ENCODE measurements at regions not wholly inside any gene's neighbourhood (a gene's known extent, or its start where the extent isn't known, plus 50 kb on each side); places are given as distances from the start of the nearest gene placed in this dataset.

- H3K36me3 ChIP-seq (ENCODE audit: control insufficient read depth, insufficient read depth, low read length), result no peaks in the 10 kb centered on the region
- H3K9me3 ChIP-seq (ENCODE audit: control insufficient read depth, low read length), result no peaks in the 10 kb centered on the region
- H3K4me3 ChIP-seq (ENCODE audit: low read length), result no peak overlapping the region
- H3K4me1 ChIP-seq (ENCODE audit: control insufficient read depth, insufficient read depth, low read length), result no peaks in the 10 kb centered on the region
- no peaks in the 10 kb centered on the region for H3K27me3 ChIP-seq (ENCODE audit: control insufficient read depth, insufficient read depth, low read length)
- H3K9ac ChIP-seq (ENCODE audit: low read length), result no peak overlapping the region
Observed at GRCh38 chr13:104327211-104327610, 1261.0 kb upstream of the SLC10A2 start.

- H3K27me3 ChIP-seq (ENCODE audit: control insufficient read depth, insufficient read depth, low read length), result no peaks in the 10 kb centered on the region
- no peak overlapping the region for H3K4me3 ChIP-seq (ENCODE audit: low read length)
- no peaks in the 10 kb centered on the region for H3K36me3 ChIP-seq (ENCODE audit: control insufficient read depth, insufficient read depth, low read length)
- no peaks in the 10 kb centered on the region for H3K4me1 ChIP-seq (ENCODE audit: control insufficient read depth, insufficient read depth, low read length)
- H3K9ac ChIP-seq (ENCODE audit: low read length), result no peak overlapping the region
- no peaks in the 10 kb centered on the region for H3K9me3 ChIP-seq (ENCODE audit: control insufficient read depth, low read length)
Observed at GRCh38 chr13:104326523-104326922, 1260.3 kb upstream of the SLC10A2 start.

- H3K27me3 ChIP-seq (ENCODE audit: control insufficient read depth, insufficient read depth, low read length), result no peaks in the 10 kb centered on the region
- no peaks in the 10 kb centered on the region for H3K36me3 ChIP-seq (ENCODE audit: control insufficient read depth, insufficient read depth, low read length)
- H3K4me3 ChIP-seq (ENCODE audit: low read length), result no peak overlapping the region
- H3K9ac ChIP-seq (ENCODE audit: low read length), result no peak overlapping the region
- no peaks in the 10 kb centered on the region for H3K9me3 ChIP-seq (ENCODE audit: control insufficient read depth, low read length)
- no peaks in the 10 kb centered on the region for H3K4me1 ChIP-seq (ENCODE audit: control insufficient read depth, insufficient read depth, low read length)
Observed at GRCh38 chr13:104321756-104322155, 1255.5 kb upstream of the SLC10A2 start.

DNA sequence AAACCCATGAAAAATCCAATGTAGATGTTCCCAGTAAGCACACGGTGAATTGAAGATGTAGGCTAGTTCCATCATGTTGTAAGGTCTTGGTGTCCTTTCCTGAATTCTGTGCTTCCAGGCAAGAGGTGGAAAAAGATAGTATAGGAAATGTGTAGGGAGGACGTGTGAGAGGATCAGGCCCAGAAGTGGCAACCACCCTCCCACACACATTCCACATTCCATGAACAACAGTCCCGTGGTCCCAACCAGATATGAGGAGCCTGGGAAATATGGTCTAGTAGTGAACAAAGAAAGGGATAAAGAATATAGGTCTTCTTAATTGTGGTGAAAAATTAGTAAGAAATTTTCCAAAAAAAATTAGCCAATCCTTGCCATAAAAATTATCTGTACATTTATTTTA, 1254.2 kb upstream of the SLC10A2 start:
- Histone ChIP-seq H3K4me1 (ENCODE audit: control insufficient read depth, insufficient read depth, low read length) (no peaks in the 10 kb centered on the region), H3K9me3 (ENCODE audit: control insufficient read depth, low read length) (no peaks in the 10 kb centered on the region), H3K9ac (ENCODE audit: low read length) (no peak overlapping the region), H3K27me3 (ENCODE audit: control insufficient read depth, insufficient read depth, low read length) (no peaks in the 10 kb centered on the region), H3K4me3 (ENCODE audit: low read length) (no peak overlapping the region), H3K36me3 (ENCODE audit: control insufficient read depth, insufficient read depth, low read length) (no peaks in the 10 kb centered on the region)

GRCh38 chr13:104318121-104318520, 1251.9 kb upstream of the SLC10A2 start:
- no peaks in the 10 kb centered on the region for H3K27me3 ChIP-seq (ENCODE audit: control insufficient read depth, insufficient read depth, low read length)
- no peaks in the 10 kb centered on the region for H3K36me3 ChIP-seq (ENCODE audit: control insufficient read depth, insufficient read depth, low read length)
- H3K9ac ChIP-seq (ENCODE audit: low read length), result no peak overlapping the region
- no peak overlapping the region for H3K4me3 ChIP-seq (ENCODE audit: low read length)
- H3K4me1 ChIP-seq (ENCODE audit: control insufficient read depth, insufficient read depth, low read length), result no peaks in the 10 kb centered on the region
- H3K9me3 ChIP-seq (ENCODE audit: control insufficient read depth, low read length), result no peaks in the 10 kb centered on the region

DNA sequence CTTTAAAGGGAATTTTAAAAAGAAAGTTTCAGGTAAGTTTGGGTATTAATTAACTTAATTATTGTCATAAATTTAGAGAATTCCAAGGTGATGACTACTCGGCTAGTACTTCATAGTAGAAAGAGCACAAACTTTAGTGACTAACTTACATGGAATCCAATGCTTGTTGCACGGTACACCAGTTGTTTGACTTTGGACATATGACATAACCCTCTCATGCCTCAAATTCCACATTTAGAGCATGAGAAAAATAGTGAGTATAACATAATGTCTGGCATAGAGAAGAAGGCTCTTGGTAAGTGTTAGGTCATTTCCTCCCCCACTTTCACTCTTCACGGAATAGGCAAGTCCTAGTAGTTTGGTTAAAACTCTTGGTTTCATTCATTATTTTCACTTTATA, 1249.4 kb upstream of the SLC10A2 start:
- no peak overlapping the region for H3K9ac ChIP-seq (ENCODE audit: low read length)
- no peaks in the 10 kb centered on the region for H3K27me3 ChIP-seq (ENCODE audit: control insufficient read depth, insufficient read depth, low read length)

DNA sequence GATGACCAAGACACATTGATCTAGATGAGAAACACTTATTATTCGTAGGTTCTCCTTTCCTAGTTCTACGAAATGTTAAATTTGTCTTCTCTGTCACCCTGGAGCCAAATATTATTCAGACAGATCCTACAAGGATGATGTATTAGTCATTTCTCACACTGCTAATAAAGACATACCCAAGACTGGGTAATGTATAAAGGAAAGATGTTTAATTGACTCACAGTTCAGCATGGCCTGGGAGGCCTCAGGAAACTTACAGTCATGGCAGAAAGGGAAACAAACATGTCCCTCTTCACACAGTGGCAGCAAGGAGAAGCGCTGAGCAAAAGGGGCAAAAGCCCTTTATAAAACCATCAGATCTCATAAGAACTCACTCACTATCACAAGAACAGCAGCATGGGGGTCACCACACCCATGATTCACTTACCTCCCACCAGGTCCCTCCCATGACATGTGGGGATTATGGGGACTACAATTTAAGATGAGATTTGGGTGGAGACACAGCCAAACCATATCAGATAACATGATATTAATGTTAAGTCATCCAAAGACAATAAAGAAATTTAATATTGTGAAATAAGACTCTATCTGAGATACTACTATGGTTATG, 1248.8 kb upstream of the SLC10A2 start:
- H3K27me3 ChIP-seq (ENCODE audit: control insufficient read depth, insufficient read depth, low read length), result no peaks in the 10 kb centered on the region
- H3K4me1 ChIP-seq (ENCODE audit: control insufficient read depth, insufficient read depth, low read length), result no peaks in the 10 kb centered on the region
- no peak overlapping the region for H3K4me3 ChIP-seq (ENCODE audit: low read length)
- H3K36me3 ChIP-seq (ENCODE audit: control insufficient read depth, insufficient read depth, low read length), result no peaks in the 10 kb centered on the region
- H3K9ac ChIP-seq (ENCODE audit: low read length), result no peak overlapping the region
- no peaks in the 10 kb centered on the region for H3K9me3 ChIP-seq (ENCODE audit: control insufficient read depth, low read length)

More for the DNA sequence above, 1249.4 kb upstream of the SLC10A2 start:
- no peaks in the 10 kb centered on the region for H3K36me3 ChIP-seq (ENCODE audit: control insufficient read depth, insufficient read depth, low read length)
- no peak overlapping the region for H3K4me3 ChIP-seq (ENCODE audit: low read length)
- no peaks in the 10 kb centered on the region for H3K9me3 ChIP-seq (ENCODE audit: control insufficient read depth, low read length)
- H3K4me1 ChIP-seq (ENCODE audit: control insufficient read depth, insufficient read depth, low read length), result no peaks in the 10 kb centered on the region

GRCh38 chr13:104314321-104314720, 1248.1 kb upstream of the SLC10A2 start:
- Histone ChIP-seq H3K36me3 (ENCODE audit: control insufficient read depth, insufficient read depth, low read length) (no peaks in the 10 kb centered on the region), H3K9ac (ENCODE audit: low read length) (no peak overlapping the region), H3K4me1 (ENCODE audit: control insufficient read depth, insufficient read depth, low read length) (no peaks in the 10 kb centered on the region), H3K9me3 (ENCODE audit: control insufficient read depth, low read length) (no peaks in the 10 kb centered on the region), H3K27me3 (ENCODE audit: control insufficient read depth, insufficient read depth, low read length) (no peaks in the 10 kb centered on the region), H3K4me3 (ENCODE audit: low read length) (no peak overlapping the region)

- H3K4me3 ChIP-seq (ENCODE audit: low read length), result no peak overlapping the region
- H3K36me3 ChIP-seq (ENCODE audit: control insufficient read depth, insufficient read depth, low read length), result no peaks in the 10 kb centered on the region
- H3K9me3 ChIP-seq (ENCODE audit: control insufficient read depth, low read length), result no peaks in the 10 kb centered on the region
- no peaks in the 10 kb centered on the region for H3K4me1 ChIP-seq (ENCODE audit: control insufficient read depth, insufficient read depth, low read length)
- no peak overlapping the region for H3K9ac ChIP-seq (ENCODE audit: low read length)
- H3K27me3 ChIP-seq (ENCODE audit: control insufficient read depth, insufficient read depth, low read length), result no peaks in the 10 kb centered on the region
Observed at GRCh38 chr13:104310861-104311260, 1244.6 kb upstream of the SLC10A2 start.

DNA sequence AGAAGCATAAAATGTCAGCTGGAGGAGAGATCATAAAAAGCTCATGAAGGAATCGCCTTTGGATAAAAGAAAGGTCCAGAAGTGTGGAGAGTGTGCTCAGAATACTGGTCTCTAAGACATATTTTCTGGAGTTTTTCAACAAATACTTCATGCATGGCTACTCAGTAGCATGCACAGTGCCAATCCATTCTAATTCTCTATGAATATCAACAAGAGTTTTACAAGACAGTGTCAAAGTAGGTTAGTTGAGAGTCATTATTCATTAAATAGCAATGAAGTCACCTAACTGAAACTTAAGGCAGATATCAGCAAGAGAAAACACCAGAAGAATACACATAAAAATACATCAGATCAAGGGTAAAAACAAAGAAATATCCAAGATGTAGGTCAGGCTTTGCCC, 1243.2 kb upstream of the SLC10A2 start:
- no peaks in the 10 kb centered on the region for H3K36me3 ChIP-seq (ENCODE audit: control insufficient read depth, insufficient read depth, low read length)
- no peak overlapping the region for H3K9ac ChIP-seq (ENCODE audit: low read length)
- H3K4me1 ChIP-seq (ENCODE audit: control insufficient read depth, insufficient read depth, low read length), result no peaks in the 10 kb centered on the region
- H3K9me3 ChIP-seq (ENCODE audit: control insufficient read depth, low read length), result no peaks in the 10 kb centered on the region
- no peak overlapping the region for H3K4me3 ChIP-seq (ENCODE audit: low read length)
- no peaks in the 10 kb centered on the region for H3K27me3 ChIP-seq (ENCODE audit: control insufficient read depth, insufficient read depth, low read length)

DNA sequence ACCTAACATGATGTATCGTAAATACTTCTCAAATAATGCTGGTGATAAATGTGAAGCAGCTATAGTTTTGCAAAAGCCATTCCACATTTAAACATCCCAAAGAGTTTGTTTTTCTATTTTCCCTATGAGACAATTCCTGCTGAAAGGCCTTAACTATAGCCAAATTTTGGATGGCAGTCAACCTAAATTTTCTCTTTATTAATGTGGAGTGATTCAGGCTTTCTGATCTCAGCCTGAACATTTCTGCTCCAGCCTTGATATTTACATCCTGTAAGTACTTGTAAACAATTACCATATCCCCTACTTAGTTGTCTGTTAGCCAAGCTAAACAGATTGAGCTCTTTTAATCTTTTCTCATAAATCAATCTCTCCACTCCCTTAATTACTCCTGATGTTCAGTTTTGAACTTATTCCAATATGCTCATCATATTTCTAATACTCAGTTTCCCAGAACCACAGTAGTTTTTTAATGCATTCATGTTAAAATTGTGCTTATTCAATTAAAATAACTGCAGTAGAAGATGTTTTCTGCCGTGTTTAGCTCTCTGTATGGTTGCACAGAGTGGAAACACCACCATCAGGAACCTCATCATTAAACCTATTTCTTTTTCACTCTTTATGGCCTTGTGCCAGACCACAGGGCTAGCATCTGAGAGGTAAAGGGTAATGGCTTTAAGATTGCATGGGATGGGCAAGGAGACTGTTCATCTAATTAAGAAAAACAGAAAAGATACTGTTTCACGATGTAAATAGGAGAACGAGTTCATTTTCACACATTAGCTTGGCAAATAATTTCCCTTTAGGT, 1235.2 kb upstream of the SLC10A2 start:
- H3K36me3 ChIP-seq (ENCODE audit: control insufficient read depth, insufficient read depth, low read length), result no peaks in the 10 kb centered on the region
- H3K4me3 ChIP-seq (ENCODE audit: low read length), result no peak overlapping the region
- no peaks in the 10 kb centered on the region for H3K27me3 ChIP-seq (ENCODE audit: control insufficient read depth, insufficient read depth, low read length)
- H3K4me1 ChIP-seq (ENCODE audit: control insufficient read depth, insufficient read depth, low read length), result no peaks in the 10 kb centered on the region
- no peaks in the 10 kb centered on the region for H3K9me3 ChIP-seq (ENCODE audit: control insufficient read depth, low read length)
- no peak overlapping the region for H3K9ac ChIP-seq (ENCODE audit: low read length)

DNA sequence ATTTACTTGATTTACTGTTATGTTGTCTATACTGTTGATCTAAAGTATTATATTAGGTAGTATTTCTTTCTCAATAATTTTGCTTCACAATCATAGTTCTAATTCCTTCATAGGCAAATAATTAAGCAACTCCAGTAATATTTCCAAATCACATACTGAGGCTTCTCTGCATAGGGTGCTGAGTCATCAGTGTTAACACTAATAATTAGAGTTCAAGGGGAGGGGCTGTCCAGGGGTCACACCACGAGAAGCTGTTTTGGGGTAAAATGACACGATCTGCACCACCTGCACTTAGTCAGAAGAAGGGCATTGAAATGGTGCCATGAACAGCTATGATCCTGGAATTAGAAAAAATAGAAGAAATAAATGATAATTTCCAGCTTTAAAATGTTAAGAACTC, 1230.9 kb upstream of the SLC10A2 start:
- Histone ChIP-seq H3K4me1 (ENCODE audit: control insufficient read depth, insufficient read depth, low read length) (no peaks in the 10 kb centered on the region), H3K36me3 (ENCODE audit: control insufficient read depth, insufficient read depth, low read length) (no peaks in the 10 kb centered on the region), H3K4me3 (ENCODE audit: low read length) (no peak overlapping the region), H3K9me3 (ENCODE audit: control insufficient read depth, low read length) (no peaks in the 10 kb centered on the region), H3K27me3 (ENCODE audit: control insufficient read depth, insufficient read depth, low read length) (no peaks in the 10 kb centered on the region), H3K9ac (ENCODE audit: low read length) (no peak overlapping the region)
